Stimulated activated memory B cell treated with anti-CD40 and anti-IgM and Interleukin-4, amounts not matched to agents 10 μg/mL and 1 μg/mL and 100 μg/mL, for 72 hours (primary cell): ENCODE measurements at regions not wholly inside any gene's neighbourhood (a gene's known extent, or its start where the extent isn't known, plus 50 kb on each side); places are given as distances from the start of the nearest gene placed in this dataset.
A peak's percentile ranks its signal among the peaks of the same experiment; 100 is the strongest.
"Not testable (repeated sequence)": the region's sequence is repeated elsewhere in the genome, so short reads cannot be mapped to it uniquely, and the experiment has no call there.

ENCODE experiments used
- ATAC-seq: fragments of 150-1000 bp; cut with Tn5 transposase; 2 replicates; pipeline ENCODE4 v1.10.0; 2021
- H3K27ac Mint-ChIP-seq: one replicate; pipeline ENCODE4 v1.8.0; 2022; ENCODE audit warnings: mild to moderate bottlenecking, mixed read lengths
- H3K27me3 Mint-ChIP-seq: one replicate; pipeline ENCODE4 v1.8.0; 2022; ENCODE audit warnings: mixed read lengths
- H3K36me3 Mint-ChIP-seq: one replicate; pipeline ENCODE4 v1.8.0; 2022; ENCODE audit warnings: mixed read lengths
- H3K4me1 Mint-ChIP-seq: one replicate; pipeline ENCODE4 v1.8.0; 2022; ENCODE audit warnings: mixed read lengths
- H3K4me3 Mint-ChIP-seq: one replicate; pipeline ENCODE4 v1.8.0; 2022; ENCODE audit warnings: mild to moderate bottlenecking, moderate library complexity, mixed read lengths
- H3K9me3 Mint-ChIP-seq: one replicate; pipeline ENCODE4 v1.8.0; 2022; ENCODE audit warnings: mixed read lengths

GRCh38 chr4:92014067-92014466 is 289.7 kb upstream of the GRID2 start:
- H3K27ac Mint-ChIP-seq: no peak overlapping the region
- ATAC-seq: no peak
- no peak overlapping the region for H3K4me3 Mint-ChIP-seq
- no peaks in the 10 kb centered on the region for H3K4me1 Mint-ChIP-seq
- H3K36me3 Mint-ChIP-seq: no peaks in the 10 kb centered on the region
- H3K27me3 Mint-ChIP-seq: no peaks in the 10 kb centered on the region
- H3K9me3 Mint-ChIP-seq: no peaks in the 10 kb centered on the region

- no peaks in the 10 kb centered on the region for H3K4me1 Mint-ChIP-seq
- no peaks in the 10 kb centered on the region for H3K36me3 Mint-ChIP-seq
- no peak overlapping the region for H3K27ac Mint-ChIP-seq
- peaks cover 3% of the 10 kb centered on the region for H3K9me3 Mint-ChIP-seq
- no peak overlapping the region for H3K4me3 Mint-ChIP-seq
- no peaks in the 10 kb centered on the region for H3K27me3 Mint-ChIP-seq
- ATAC-seq: no peak
Observed at GRCh38 chr4:92021203-92021602, 282.6 kb upstream of the GRID2 start.

DNA sequence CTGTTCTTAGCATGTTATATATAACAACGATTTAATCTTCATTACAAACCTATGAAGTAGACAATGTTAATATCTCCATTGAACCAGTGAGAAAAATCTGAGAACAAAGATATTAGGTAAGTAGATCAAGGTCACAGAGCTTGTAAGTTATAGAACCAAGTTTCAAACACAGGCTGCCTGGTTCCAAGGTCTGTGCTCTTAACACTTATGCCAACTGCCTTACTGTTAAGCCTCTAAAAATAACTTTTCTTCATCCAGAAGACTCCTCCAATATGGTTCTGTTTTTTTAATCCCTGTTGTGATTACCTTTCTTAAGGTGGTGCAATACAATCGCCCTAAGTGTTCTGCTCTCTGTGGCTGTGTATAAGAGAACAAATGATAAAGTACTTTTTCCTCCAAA is 282.0 kb upstream of the GRID2 start:
- H3K9me3 Mint-ChIP-seq: peaks cover 4% of the 10 kb centered on the region
- H3K27ac Mint-ChIP-seq: no peak overlapping the region
- no peak for ATAC-seq
- H3K36me3 Mint-ChIP-seq: no peaks in the 10 kb centered on the region
- no peaks in the 10 kb centered on the region for H3K4me1 Mint-ChIP-seq
- H3K27me3 Mint-ChIP-seq: no peaks in the 10 kb centered on the region
- H3K4me3 Mint-ChIP-seq: no peak overlapping the region

GRCh38 chr4:92028830-92029229 is 274.9 kb upstream of the GRID2 start:
- ATAC-seq, H3K4me3 Mint-ChIP-seq, H3K36me3 Mint-ChIP-seq: not testable (repeated sequence)

DNA sequence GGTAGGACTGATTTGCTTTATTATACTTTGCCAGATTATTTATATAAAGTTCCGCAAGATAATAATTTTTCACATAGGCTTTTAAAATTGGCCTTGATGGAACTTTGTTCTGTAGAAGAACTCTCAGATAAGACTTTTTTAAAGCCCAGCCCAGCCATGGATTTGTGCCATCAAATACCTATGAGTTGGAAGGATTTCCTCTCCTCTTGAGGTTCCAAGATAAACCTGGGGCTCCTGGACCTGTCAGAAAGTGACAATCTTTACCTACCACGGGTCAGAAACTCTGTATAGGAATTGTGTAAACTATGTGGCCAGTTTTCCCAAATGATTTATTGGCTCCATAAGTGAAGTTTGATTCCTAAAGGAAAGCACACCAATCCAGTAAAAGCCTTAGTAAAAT is 271.9 kb upstream of the GRID2 start:
- Mint-ChIP-seq H3K27ac (no peak overlapping the region), H3K4me3 (no peak overlapping the region), H3K9me3 (peaks cover 2% of the 10 kb centered on the region), H3K36me3 (no peaks in the 10 kb centered on the region), H3K27me3 (no peaks in the 10 kb centered on the region), H3K4me1 (no peaks in the 10 kb centered on the region)
- no peak for ATAC-seq

More at GRCh38 chr4:92028830-92029229, 274.9 kb upstream of the GRID2 start:
- H3K27ac Mint-ChIP-seq, H3K4me1 Mint-ChIP-seq, H3K9me3 Mint-ChIP-seq, H3K27me3 Mint-ChIP-seq: not testable (repeated sequence)

- H3K9me3 Mint-ChIP-seq: peaks cover 5% of the 10 kb centered on the region
- H3K36me3 Mint-ChIP-seq: no peaks in the 10 kb centered on the region
- H3K27me3 Mint-ChIP-seq: no peaks in the 10 kb centered on the region
- no peak overlapping the region for H3K27ac Mint-ChIP-seq
- ATAC-seq: no peak
- no peak overlapping the region for H3K4me3 Mint-ChIP-seq
- no peaks in the 10 kb centered on the region for H3K4me1 Mint-ChIP-seq
Observed at GRCh38 chr4:92035666-92036065, 268.1 kb upstream of the GRID2 start.

DNA sequence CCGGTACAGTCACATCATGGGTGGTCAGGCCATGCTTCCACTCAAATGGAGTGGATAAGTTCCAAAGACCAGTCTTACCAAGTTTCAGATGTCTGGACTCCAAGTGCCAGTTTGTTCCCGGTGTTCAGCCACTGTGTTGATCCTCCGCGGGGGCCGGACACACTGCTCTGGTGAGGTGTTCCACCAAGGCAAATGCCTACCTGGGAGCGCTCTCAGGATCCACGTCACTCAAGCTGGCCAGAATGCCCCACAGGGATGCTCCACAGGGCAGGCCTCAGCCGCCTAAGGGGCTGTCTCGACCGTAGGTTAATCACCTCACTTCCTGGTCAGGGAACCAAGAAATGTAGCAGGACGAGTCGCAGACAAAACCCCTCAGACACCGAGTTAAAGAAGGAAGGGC is 258.0 kb upstream of the GRID2 start:
- ATAC-seq: no peak
- no peaks in the 10 kb centered on the region for H3K4me1 Mint-ChIP-seq
- no peaks in the 10 kb centered on the region for H3K27me3 Mint-ChIP-seq
- no peaks in the 10 kb centered on the region for H3K36me3 Mint-ChIP-seq
- H3K9me3 Mint-ChIP-seq: peaks cover 6% of the 10 kb centered on the region
- no peak overlapping the region for H3K27ac Mint-ChIP-seq
- no peak overlapping the region for H3K4me3 Mint-ChIP-seq

GRCh38 chr4:92047209-92047875 is 256.4 kb upstream of the GRID2 start:
- H3K4me3 Mint-ChIP-seq: no peak overlapping the region
- ATAC-seq: peak; percentile 16

GRCh38 chr4:92050875-92051274 is 252.9 kb upstream of the GRID2 start:
- H3K27ac Mint-ChIP-seq: no peak overlapping the region
- no peak for ATAC-seq
- no peaks in the 10 kb centered on the region for H3K27me3 Mint-ChIP-seq
- peaks cover 10% of the 10 kb centered on the region for H3K9me3 Mint-ChIP-seq
- H3K36me3 Mint-ChIP-seq: no peaks in the 10 kb centered on the region
- no peaks in the 10 kb centered on the region for H3K4me1 Mint-ChIP-seq
- H3K4me3 Mint-ChIP-seq: no peak overlapping the region

More at GRCh38 chr4:92047209-92047875, 256.4 kb upstream of the GRID2 start:
- H3K36me3 Mint-ChIP-seq: no peaks in the 10 kb centered on the region
- no peaks in the 10 kb centered on the region for H3K27me3 Mint-ChIP-seq
- no peaks in the 10 kb centered on the region for H3K4me1 Mint-ChIP-seq
- H3K27ac Mint-ChIP-seq: no peak overlapping the region
- H3K9me3 Mint-ChIP-seq: peaks cover 6% of the 10 kb centered on the region

DNA sequence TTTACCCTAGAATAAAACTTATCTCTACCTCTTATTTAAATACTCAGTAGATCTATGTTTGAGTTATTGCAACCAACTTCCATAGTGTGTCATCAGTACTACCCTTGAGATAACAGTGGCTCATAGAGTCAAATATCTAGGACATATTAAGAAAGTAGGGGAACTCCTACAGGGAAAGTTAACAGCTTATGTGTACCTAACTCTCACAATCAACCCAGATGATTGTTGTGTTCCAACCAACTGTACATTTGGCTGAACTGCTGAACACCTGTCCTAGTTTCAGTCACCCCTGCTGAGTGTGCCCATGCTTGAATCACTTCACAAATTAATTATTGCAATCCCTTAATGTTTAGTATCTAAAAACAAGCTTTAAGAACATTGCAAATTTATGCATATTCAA is 244.2 kb upstream of the GRID2 start:
- no peaks in the 10 kb centered on the region for H3K27me3 Mint-ChIP-seq
- H3K36me3 Mint-ChIP-seq: no peaks in the 10 kb centered on the region
- no peak for ATAC-seq
- H3K4me1 Mint-ChIP-seq: no peaks in the 10 kb centered on the region
- H3K4me3 Mint-ChIP-seq: no peak overlapping the region
- H3K27ac Mint-ChIP-seq: no peak overlapping the region
- peaks cover 7% of the 10 kb centered on the region for H3K9me3 Mint-ChIP-seq

DNA sequence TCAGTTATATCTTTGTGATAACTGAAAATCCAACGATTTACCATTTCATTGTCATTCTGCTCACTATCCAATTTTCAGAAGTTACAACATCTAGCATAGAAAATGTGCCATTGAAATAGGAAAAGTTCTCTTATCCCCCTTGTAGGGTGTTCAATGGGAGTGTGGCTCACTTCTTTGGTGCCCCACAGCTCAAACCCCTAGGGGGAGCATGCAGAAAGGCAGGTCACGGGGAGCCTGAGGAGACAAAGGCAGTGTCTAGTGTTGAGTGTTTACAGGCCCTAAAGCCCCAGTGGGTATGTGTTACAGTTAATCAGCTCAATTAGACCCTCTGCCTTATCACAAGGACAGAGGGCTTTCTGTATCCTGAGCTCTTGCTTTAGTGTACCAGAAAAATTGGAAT is 243.4 kb upstream of the GRID2 start:
- no peak overlapping the region for H3K4me3 Mint-ChIP-seq
- ATAC-seq: no peak
- no peak overlapping the region for H3K27ac Mint-ChIP-seq
- H3K4me1 Mint-ChIP-seq: no peaks in the 10 kb centered on the region
- H3K27me3 Mint-ChIP-seq: no peaks in the 10 kb centered on the region
- H3K9me3 Mint-ChIP-seq: peaks cover 4% of the 10 kb centered on the region
- no peaks in the 10 kb centered on the region for H3K36me3 Mint-ChIP-seq

- peak; percentile 45 for ATAC-seq
- Mint-ChIP-seq H3K36me3 (no peaks in the 10 kb centered on the region), H3K27me3 (no peaks in the 10 kb centered on the region), H3K9me3 (peaks cover 9% of the 10 kb centered on the region), H3K4me1 (no peaks in the 10 kb centered on the region), H3K4me3 (no peak overlapping the region), H3K27ac (no peak overlapping the region)
Observed at GRCh38 chr4:92064574-92064973, 239.2 kb upstream of the GRID2 start.

DNA sequence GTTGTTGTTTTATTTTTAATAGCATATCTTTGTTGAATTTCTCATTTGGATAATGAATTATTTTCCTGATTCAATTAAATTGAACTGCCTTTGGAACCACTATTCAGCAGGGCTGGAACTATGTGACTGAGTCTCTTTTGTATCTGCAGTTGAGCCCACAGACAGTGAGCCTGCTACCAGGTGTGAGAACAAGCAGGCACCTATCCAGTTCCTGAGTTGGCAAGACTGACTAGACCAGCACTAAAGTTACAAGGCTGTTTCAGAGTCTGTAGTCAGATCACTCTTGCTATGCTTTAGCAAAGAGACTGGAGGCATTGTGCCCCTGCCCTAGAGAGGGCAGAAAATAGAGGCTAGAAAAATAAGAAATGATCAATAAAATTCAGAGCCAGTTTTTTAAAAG is 237.3 kb upstream of the GRID2 start:
- H3K4me1 Mint-ChIP-seq: no peaks in the 10 kb centered on the region
- no peaks in the 10 kb centered on the region for H3K36me3 Mint-ChIP-seq
- no peaks in the 10 kb centered on the region for H3K27me3 Mint-ChIP-seq
- no peak overlapping the region for H3K27ac Mint-ChIP-seq
- no peak overlapping the region for H3K4me3 Mint-ChIP-seq
- no peak for ATAC-seq
- peaks cover 11% of the 10 kb centered on the region for H3K9me3 Mint-ChIP-seq

DNA sequence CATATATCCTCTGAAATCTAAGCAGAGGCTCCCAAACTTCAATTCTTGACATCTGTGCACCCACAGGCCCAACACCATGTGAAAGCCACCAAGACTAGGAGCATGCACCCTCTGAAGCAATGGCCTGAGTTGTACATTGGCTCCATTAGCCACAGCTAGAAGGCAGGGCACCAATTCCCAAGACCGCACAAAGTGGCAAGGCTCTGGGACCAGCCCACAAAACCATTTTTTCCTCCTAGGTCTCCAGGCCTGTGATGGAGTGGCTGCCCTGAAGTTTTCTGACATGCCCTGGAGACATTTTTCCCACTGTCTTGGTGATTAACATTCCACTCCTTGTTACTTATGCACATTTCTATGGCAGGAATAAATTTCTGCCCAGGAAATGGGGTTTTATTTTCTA is 232.2 kb upstream of the GRID2 start:
- Mint-ChIP-seq H3K27ac (no peak overlapping the region), H3K36me3 (no peaks in the 10 kb centered on the region)
- no peak for ATAC-seq

DNA sequence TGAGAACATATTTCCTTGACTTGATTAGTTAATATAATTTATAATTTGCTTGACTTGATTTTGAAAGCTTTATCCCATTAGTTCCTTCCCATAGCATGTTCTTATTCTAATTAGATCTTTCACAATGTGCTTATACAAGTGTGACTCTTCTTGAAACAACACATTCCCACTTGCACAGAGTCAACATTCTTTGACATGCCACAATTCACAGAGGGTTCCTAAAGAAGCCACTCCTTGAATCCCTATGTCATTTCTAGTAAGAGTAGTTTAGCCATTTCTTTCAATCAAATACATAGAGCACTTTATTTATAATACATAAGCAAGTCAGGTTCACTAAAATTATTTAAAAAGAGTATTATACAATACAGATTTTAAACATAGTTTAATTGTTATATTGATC is 228.9 kb upstream of the GRID2 start:
- H3K27ac Mint-ChIP-seq: no peak overlapping the region
- no peak overlapping the region for H3K4me3 Mint-ChIP-seq
- H3K27me3 Mint-ChIP-seq: no peaks in the 10 kb centered on the region
- H3K4me1 Mint-ChIP-seq: no peaks in the 10 kb centered on the region
- H3K36me3 Mint-ChIP-seq: no peaks in the 10 kb centered on the region
- ATAC-seq: no peak
- H3K9me3 Mint-ChIP-seq: peaks cover 12% of the 10 kb centered on the region

More for the DNA sequence above, 232.2 kb upstream of the GRID2 start:
- no peaks in the 10 kb centered on the region for H3K4me1 Mint-ChIP-seq
- no peaks in the 10 kb centered on the region for H3K27me3 Mint-ChIP-seq
- peaks cover 20% of the 10 kb centered on the region for H3K9me3 Mint-ChIP-seq
- no peak overlapping the region for H3K4me3 Mint-ChIP-seq

GRCh38 chr4:92090887-92091286 is 212.9 kb upstream of the GRID2 start:
- Mint-ChIP-seq H3K4me3 (no peak overlapping the region), H3K4me1 (no peaks in the 10 kb centered on the region), H3K36me3 (no peaks in the 10 kb centered on the region), H3K27ac (no peak overlapping the region), H3K27me3 (no peaks in the 10 kb centered on the region), H3K9me3 (peaks cover 3% of the 10 kb centered on the region)
- ATAC-seq: no peak

GRCh38 chr4:92091335-92091734 is 212.4 kb upstream of the GRID2 start:
- no peaks in the 10 kb centered on the region for H3K4me1 Mint-ChIP-seq
- ATAC-seq: no peak

More at GRCh38 chr4:92091335-92091734, 212.4 kb upstream of the GRID2 start:
- peaks cover 3% of the 10 kb centered on the region for H3K9me3 Mint-ChIP-seq
- H3K36me3 Mint-ChIP-seq: no peaks in the 10 kb centered on the region
- H3K27ac Mint-ChIP-seq: no peak overlapping the region
- H3K27me3 Mint-ChIP-seq: no peaks in the 10 kb centered on the region
- H3K4me3 Mint-ChIP-seq: no peak overlapping the region
